ENCODE measurements at regions not wholly inside any gene's neighbourhood (a gene's known extent, or its start where the extent isn't known, plus 50 kb on each side); places are given as distances from the start of the nearest gene placed in this dataset.

DNA sequence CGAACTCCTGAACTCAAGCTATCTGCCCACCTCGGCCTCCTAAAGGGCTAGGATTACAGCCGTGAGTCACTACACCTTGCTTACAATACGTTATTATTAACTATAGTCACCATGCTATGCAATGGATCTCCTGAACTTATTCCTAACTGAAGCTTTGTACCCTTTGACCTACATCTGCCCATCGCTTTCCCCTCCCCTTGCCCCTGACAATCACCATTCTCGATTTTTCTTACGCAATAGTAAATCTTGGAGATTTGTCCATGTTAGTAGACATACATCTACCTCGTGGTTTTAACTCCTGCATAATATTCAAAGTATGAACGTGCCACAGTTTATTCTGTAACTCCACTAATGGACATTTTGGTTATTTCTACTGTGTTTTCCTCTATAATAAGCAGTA is 120.6 kb downstream of the NPIPB5 start:
- Histone ChIP-seq H3K79me2 (replicated peaks; ENCODE audit: insufficient read depth) (no peaks in the 10 kb centered on the region), H3K4me3 (no peak overlapping the region), H3K27me3 (ENCODE audit: insufficient read depth) (no peaks in the 10 kb centered on the region), H3K27ac (ENCODE audit: low read depth) (no peak overlapping the region), H3K9me2 (ENCODE audit: insufficient read depth) (peaks cover 6% of the 10 kb centered on the region; the same call in 1 of the 2 replicates), H3K4me1 (ENCODE audit: insufficient read depth) (peaks cover 36% of the 10 kb centered on the region), H2AFZ (no peak overlapping the region), H3F3A (replicated peaks; ENCODE audit: low read depth) (peaks cover 15% of the 10 kb centered on the region), H3K4me2 (no peak overlapping the region), H3K36me3 (ENCODE audit: insufficient read depth) (no peaks in the 10 kb centered on the region), H4K20me1 (replicated peaks; ENCODE audit: insufficient read depth) (no peaks in the 10 kb centered on the region)
- H3K36me3 Mint-ChIP-seq (ENCODE audit: low read depth): no peaks in the 10 kb centered on the region
- no peak overlapping the region for H3K27ac Mint-ChIP-seq
- no peak for ATAC-seq
- peaks cover 2% of the 10 kb centered on the region for H3K27me3 Mint-ChIP-seq (ENCODE audit: insufficient read depth, low read depth, poor library complexity)
- H3K4me3 Mint-ChIP-seq: no peak overlapping the region
- no peak for DNase-seq (ENCODE audit: low spot score)
- TF ChIP-seq NANOG (IDR thresholded peaks at IDR 0.05; ENCODE audit: borderline replicate concordance) (no peak), JUNB (IDR thresholded peaks at IDR 0.05; ENCODE audit: unreplicated experiment) (no peak), POLR2AphosphoS5 (IDR thresholded peaks at IDR 0.05; ENCODE audit: low read depth) (no peak), EZH2phosphoT487 (IDR thresholded peaks at IDR 0.05; ENCODE audit: unreplicated experiment) (no peak), CREB1 (CRISPR knock-in tag; IDR thresholded peaks at IDR 0.05; ENCODE audit: low read depth) (no peak), ZNF331 (CRISPR knock-in tag; IDR thresholded peaks at IDR 0.05; ENCODE audit: low read depth) (no peak), EZH2 (IDR thresholded peaks at IDR 0.05; ENCODE audit: low read depth, unreplicated experiment) (no peak), ZNF114 (CRISPR knock-in tag; IDR thresholded peaks at IDR 0.05) (no peak), STAT1 (IDR thresholded peaks at IDR 0.05; ENCODE audit: unreplicated experiment) (no peak)
- TF ChIP-seq, protein P1, sequence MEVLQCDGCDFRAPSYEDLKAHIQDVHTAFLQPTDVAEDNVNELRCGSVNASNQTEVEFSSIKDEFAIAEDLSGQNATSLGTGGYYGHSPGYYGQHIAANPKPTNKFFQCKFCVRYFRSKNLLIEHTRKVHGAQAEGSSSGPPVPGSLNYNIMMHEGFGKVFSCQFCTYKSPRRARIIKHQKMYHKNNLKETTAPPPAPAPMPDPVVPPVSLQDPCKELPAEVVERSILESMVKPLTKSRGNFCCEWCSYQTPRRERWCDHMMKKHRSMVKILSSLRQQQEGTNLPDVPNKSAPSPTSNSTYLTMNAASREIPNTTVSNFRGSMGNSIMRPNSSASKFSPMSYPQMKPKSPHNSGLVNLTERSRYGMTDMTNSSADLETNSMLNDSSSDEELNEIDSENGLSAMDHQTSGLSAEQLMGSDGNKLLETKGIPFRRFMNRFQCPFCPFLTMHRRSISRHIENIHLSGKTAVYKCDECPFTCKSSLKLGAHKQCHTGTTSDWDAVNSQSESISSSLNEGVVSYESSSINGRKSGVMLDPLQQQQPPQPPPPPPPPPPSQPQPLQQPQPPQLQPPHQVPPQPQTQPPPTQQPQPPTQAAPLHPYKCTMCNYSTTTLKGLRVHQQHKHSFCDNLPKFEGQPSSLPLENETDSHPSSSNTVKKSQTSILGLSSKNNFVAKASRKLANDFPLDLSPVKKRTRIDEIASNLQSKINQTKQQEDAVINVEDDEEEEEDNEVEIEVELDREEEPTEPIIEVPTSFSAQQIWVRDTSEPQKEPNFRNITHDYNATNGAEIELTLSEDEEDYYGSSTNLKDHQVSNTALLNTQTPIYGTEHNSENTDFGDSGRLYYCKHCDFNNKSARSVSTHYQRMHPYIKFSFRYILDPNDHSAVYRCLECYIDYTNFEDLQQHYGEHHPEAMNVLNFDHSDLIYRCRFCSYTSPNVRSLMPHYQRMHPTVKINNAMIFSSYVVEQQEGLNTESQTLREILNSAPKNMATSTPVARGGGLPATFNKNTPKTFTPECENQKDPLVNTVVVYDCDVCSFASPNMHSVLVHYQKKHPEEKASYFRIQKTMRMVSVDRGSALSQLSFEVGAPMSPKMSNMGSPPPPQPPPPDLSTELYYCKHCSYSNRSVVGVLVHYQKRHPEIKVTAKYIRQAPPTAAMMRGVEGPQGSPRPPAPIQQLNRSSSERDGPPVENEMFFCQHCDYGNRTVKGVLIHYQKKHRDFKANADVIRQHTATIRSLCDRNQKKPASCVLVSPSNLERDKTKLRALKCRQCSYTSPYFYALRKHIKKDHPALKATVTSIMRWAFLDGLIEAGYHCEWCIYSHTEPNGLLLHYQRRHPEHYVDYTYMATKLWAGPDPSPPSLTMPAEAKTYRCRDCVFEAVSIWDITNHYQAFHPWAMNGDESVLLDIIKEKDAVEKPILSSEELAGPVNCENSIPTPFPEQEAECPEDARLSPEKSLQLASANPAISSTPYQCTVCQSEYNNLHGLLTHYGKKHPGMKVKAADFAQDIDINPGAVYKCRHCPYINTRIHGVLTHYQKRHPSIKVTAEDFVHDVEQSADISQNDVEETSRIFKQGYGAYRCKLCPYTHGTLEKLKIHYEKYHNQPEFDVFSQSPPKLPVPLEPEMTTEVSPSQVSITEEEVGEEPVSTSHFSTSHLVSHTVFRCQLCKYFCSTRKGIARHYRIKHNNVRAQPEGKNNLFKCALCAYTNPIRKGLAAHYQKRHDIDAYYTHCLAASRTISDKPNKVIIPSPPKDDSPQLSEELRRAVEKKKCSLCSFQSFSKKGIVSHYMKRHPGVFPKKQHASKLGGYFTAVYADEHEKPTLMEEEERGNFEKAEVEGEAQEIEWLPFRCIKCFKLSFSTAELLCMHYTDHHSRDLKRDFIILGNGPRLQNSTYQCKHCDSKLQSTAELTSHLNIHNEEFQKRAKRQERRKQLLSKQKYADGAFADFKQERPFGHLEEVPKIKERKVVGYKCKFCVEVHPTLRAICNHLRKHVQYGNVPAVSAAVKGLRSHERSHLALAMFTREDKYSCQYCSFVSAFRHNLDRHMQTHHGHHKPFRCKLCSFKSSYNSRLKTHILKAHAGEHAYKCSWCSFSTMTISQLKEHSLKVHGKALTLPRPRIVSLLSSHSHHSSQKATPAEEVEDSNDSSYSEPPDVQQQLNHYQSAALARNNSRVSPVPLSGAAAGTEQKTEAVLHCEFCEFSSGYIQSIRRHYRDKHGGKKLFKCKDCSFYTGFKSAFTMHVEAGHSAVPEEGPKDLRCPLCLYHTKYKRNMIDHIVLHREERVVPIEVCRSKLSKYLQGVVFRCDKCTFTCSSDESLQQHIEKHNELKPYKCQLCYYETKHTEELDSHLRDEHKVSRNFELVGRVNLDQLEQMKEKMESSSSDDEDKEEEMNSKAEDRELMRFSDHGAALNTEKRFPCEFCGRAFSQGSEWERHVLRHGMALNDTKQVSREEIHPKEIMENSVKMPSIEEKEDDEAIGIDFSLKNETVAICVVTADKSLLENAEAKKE (CRISPR knock-in tag; IDR thresholded peaks at IDR 0.05): no peak
- TF ChIP-seq, protein P2, sequence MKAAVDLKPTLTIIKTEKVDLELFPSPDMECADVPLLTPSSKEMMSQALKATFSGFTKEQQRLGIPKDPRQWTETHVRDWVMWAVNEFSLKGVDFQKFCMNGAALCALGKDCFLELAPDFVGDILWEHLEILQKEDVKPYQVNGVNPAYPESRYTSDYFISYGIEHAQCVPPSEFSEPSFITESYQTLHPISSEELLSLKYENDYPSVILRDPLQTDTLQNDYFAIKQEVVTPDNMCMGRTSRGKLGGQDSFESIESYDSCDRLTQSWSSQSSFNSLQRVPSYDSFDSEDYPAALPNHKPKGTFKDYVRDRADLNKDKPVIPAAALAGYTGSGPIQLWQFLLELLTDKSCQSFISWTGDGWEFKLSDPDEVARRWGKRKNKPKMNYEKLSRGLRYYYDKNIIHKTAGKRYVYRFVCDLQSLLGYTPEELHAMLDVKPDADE (IDR thresholded peaks at IDR 0.05): no peak
- TF ChIP-seq, protein P3, sequence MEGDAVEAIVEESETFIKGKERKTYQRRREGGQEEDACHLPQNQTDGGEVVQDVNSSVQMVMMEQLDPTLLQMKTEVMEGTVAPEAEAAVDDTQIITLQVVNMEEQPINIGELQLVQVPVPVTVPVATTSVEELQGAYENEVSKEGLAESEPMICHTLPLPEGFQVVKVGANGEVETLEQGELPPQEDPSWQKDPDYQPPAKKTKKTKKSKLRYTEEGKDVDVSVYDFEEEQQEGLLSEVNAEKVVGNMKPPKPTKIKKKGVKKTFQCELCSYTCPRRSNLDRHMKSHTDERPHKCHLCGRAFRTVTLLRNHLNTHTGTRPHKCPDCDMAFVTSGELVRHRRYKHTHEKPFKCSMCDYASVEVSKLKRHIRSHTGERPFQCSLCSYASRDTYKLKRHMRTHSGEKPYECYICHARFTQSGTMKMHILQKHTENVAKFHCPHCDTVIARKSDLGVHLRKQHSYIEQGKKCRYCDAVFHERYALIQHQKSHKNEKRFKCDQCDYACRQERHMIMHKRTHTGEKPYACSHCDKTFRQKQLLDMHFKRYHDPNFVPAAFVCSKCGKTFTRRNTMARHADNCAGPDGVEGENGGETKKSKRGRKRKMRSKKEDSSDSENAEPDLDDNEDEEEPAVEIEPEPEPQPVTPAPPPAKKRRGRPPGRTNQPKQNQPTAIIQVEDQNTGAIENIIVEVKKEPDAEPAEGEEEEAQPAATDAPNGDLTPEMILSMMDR (conservative IDR thresholded peaks at IDR 0.05; ENCODE audit: low read depth in 2 of 2): no peak
- TF ChIP-seq, protein P4, sequence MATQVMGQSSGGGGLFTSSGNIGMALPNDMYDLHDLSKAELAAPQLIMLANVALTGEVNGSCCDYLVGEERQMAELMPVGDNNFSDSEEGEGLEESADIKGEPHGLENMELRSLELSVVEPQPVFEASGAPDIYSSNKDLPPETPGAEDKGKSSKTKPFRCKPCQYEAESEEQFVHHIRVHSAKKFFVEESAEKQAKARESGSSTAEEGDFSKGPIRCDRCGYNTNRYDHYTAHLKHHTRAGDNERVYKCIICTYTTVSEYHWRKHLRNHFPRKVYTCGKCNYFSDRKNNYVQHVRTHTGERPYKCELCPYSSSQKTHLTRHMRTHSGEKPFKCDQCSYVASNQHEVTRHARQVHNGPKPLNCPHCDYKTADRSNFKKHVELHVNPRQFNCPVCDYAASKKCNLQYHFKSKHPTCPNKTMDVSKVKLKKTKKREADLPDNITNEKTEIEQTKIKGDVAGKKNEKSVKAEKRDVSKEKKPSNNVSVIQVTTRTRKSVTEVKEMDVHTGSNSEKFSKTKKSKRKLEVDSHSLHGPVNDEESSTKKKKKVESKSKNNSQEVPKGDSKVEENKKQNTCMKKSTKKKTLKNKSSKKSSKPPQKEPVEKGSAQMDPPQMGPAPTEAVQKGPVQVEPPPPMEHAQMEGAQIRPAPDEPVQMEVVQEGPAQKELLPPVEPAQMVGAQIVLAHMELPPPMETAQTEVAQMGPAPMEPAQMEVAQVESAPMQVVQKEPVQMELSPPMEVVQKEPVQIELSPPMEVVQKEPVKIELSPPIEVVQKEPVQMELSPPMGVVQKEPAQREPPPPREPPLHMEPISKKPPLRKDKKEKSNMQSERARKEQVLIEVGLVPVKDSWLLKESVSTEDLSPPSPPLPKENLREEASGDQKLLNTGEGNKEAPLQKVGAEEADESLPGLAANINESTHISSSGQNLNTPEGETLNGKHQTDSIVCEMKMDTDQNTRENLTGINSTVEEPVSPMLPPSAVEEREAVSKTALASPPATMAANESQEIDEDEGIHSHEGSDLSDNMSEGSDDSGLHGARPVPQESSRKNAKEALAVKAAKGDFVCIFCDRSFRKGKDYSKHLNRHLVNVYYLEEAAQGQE (IDR thresholded peaks at IDR 0.05; ENCODE audit: unreplicated experiment): no peak
- H3K4me1 Mint-ChIP-seq: peaks cover 35% of the 10 kb centered on the region
- H3K9me3 Mint-ChIP-seq: peaks cover 3% of the 10 kb centered on the region; the same call in 1 of the 3 replicates
